ENCODE measurements at regions not wholly inside any gene's neighbourhood (a gene's known extent, or its start where the extent isn't known, plus 50 kb on each side); places are given as distances from the start of the nearest gene placed in this dataset.

GRCh38 chr13:80250213-80250810 is 90.6 kb downstream of the SPRY2 start:
- no peak overlapping the region for H3K4me3 ChIP-seq
- no peaks in the 10 kb centered on the region for H3K9me2 ChIP-seq (ENCODE audit: insufficient read depth)
- no peaks in the 10 kb centered on the region for H3K4me1 ChIP-seq (replicated peaks; ENCODE audit: insufficient read depth)
- intact Hi-C loops (cut with micrococcal nuclease; ENCODE audit: unreplicated experiment), result no loop called here
- no peak for TF ChIP-seq CTCF (conservative IDR thresholded peaks at IDR 0.05)
- TF ChIP-seq EZH2 (IDR thresholded peaks at IDR 0.05; ENCODE audit: low read depth), result no peak
- CTCF ChIA-PET, result no interaction called here
- no peak overlapping the region for H3K27ac ChIP-seq
- no peaks in the 10 kb centered on the region for H3K9me3 ChIP-seq (ENCODE audit: insufficient read depth, low read depth)
- H3K4me2 ChIP-seq, result no peak overlapping the region
- no peak overlapping the region for H2AFZ ChIP-seq
- H3K36me3 ChIP-seq (ENCODE audit: low read depth), result no peaks in the 10 kb centered on the region
- H3K27me3 ChIP-seq (ENCODE audit: insufficient read depth, low read depth), result no peaks in the 10 kb centered on the region
- POLR2A ChIA-PET (ENCODE audit: unreplicated experiment), result interaction anchor here (0.7 kb wide), 1 partner anchor 118 kb away, joined by 7 read pairs; no protein-coding TSS in a partner anchor
- DNase-seq, result no peak
- no peaks in the 10 kb centered on the region for H3K79me2 ChIP-seq (ENCODE audit: low read depth)
- no TSS peak for BruUV-seq (replicated peaks)
- no peaks in the 10 kb centered on the region; the same call in 1 of the 2 replicates for H4K20me1 ChIP-seq (ENCODE audit: insufficient read depth)
- no peaks in the 10 kb centered on the region; the same call in 1 of the 2 replicates for H3F3A ChIP-seq (ENCODE audit: insufficient read depth, low read depth)

GRCh38 chr13:80249516-80250212 is 91.3 kb downstream of the SPRY2 start:
- Histone ChIP-seq H3F3A (ENCODE audit: insufficient read depth, low read depth) (no peaks in the 10 kb centered on the region; the same call in 1 of the 2 replicates), H3K4me2 (no peak overlapping the region), H3K36me3 (ENCODE audit: low read depth) (no peaks in the 10 kb centered on the region), H3K4me1 (replicated peaks; ENCODE audit: insufficient read depth) (no peaks in the 10 kb centered on the region), H3K4me3 (no peak overlapping the region), H2AFZ (no peak overlapping the region), H4K20me1 (ENCODE audit: insufficient read depth) (no peaks in the 10 kb centered on the region; the same call in 1 of the 2 replicates), H3K79me2 (ENCODE audit: low read depth) (no peaks in the 10 kb centered on the region), H3K9me3 (ENCODE audit: insufficient read depth, low read depth) (no peaks in the 10 kb centered on the region), H3K27ac (no peak overlapping the region), H3K27me3 (ENCODE audit: insufficient read depth, low read depth) (no peaks in the 10 kb centered on the region), H3K9me2 (ENCODE audit: insufficient read depth) (no peaks in the 10 kb centered on the region)
- ChIA-PET POLR2A (ENCODE audit: unreplicated experiment) (no interaction called here), CTCF (no interaction called here)
- no peak for DNase-seq
- no TSS peak for BruUV-seq (replicated peaks)
- intact Hi-C loops (cut with micrococcal nuclease; ENCODE audit: unreplicated experiment), result no loop called here
- TF ChIP-seq CTCF (conservative IDR thresholded peaks at IDR 0.05), result no peak
- TF ChIP-seq EZH2 (IDR thresholded peaks at IDR 0.05; ENCODE audit: low read depth), result no peak

- no peak for DNase-seq
- Histone ChIP-seq H3K36me3 (ENCODE audit: low read depth) (no peaks in the 10 kb centered on the region), H2AFZ (no peak overlapping the region), H3K4me2 (no peak overlapping the region), H3K9me3 (ENCODE audit: insufficient read depth, low read depth) (no peaks in the 10 kb centered on the region), H3K27me3 (ENCODE audit: insufficient read depth, low read depth) (no peaks in the 10 kb centered on the region), H3K4me1 (replicated peaks; ENCODE audit: insufficient read depth) (peaks cover 5% of the 10 kb centered on the region), H3K9me2 (ENCODE audit: insufficient read depth) (no peaks in the 10 kb centered on the region), H3K4me3 (no peak overlapping the region), H3K79me2 (ENCODE audit: low read depth) (no peaks in the 10 kb centered on the region), H3F3A (ENCODE audit: insufficient read depth, low read depth) (peaks cover under 1% of the 10 kb centered on the region), H3K27ac (no peak overlapping the region), H4K20me1 (ENCODE audit: insufficient read depth) (no peaks in the 10 kb centered on the region)
- intact Hi-C loops (cut with micrococcal nuclease; ENCODE audit: unreplicated experiment), result no loop called here
- BruUV-seq (replicated peaks), result no TSS peak
- CTCF ChIA-PET, result no interaction called here
- TF ChIP-seq CTCF (conservative IDR thresholded peaks at IDR 0.05), result no peak
- TF ChIP-seq EZH2 (IDR thresholded peaks at IDR 0.05; ENCODE audit: low read depth), result no peak
- POLR2A ChIA-PET (ENCODE audit: unreplicated experiment), result no interaction called here
Measured at GRCh38 chr13:80245162-80245733, 95.7 kb downstream of the SPRY2 start.
